ENCODE measurements at regions not wholly inside any gene's neighbourhood (a gene's known extent, or its start where the extent isn't known, plus 50 kb on each side); places are given as distances from the start of the nearest gene placed in this dataset.

- TF ChIP-seq POLR2AphosphoS5 (IDR thresholded peaks at IDR 0.05; ENCODE audit: low read depth, low read length) (no peak), TAF1 (IDR thresholded peaks at IDR 0.05; ENCODE audit: borderline replicate concordance, insufficient read depth, low read length) (no peak)
Measured at GRCh38 chr1:199272139-199272544, 633.3 kb downstream of the PTPRC start.

All from PFSK-1 (cell line).